ENCODE measurements at regions not wholly inside any gene's neighbourhood (a gene's known extent, or its start where the extent isn't known, plus 50 kb on each side); places are given as distances from the start of the nearest gene placed in this dataset.

GRCh38 chr15:69924531-69924930 lies 173.2 kb downstream of the TLE3 start:
- TF ChIP-seq POLR2AphosphoS5 (IDR thresholded peaks at IDR 0.05) = no peak
- TF ChIP-seq, protein P1, sequence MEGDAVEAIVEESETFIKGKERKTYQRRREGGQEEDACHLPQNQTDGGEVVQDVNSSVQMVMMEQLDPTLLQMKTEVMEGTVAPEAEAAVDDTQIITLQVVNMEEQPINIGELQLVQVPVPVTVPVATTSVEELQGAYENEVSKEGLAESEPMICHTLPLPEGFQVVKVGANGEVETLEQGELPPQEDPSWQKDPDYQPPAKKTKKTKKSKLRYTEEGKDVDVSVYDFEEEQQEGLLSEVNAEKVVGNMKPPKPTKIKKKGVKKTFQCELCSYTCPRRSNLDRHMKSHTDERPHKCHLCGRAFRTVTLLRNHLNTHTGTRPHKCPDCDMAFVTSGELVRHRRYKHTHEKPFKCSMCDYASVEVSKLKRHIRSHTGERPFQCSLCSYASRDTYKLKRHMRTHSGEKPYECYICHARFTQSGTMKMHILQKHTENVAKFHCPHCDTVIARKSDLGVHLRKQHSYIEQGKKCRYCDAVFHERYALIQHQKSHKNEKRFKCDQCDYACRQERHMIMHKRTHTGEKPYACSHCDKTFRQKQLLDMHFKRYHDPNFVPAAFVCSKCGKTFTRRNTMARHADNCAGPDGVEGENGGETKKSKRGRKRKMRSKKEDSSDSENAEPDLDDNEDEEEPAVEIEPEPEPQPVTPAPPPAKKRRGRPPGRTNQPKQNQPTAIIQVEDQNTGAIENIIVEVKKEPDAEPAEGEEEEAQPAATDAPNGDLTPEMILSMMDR (IDR thresholded peaks at IDR 0.05) = no peak
